HCT116 (cell line): ENCODE measurements at regions not wholly inside any gene's neighbourhood (a gene's known extent, or its start where the extent isn't known, plus 50 kb on each side); places are given as distances from the start of the nearest gene placed in this dataset.

ENCODE experiments used
- ATAC-seq: fragments of 200-7000 bp; cut with Tn5 transposase; 2 replicates; pipeline ENCODE4 v1.9.1; 2020; ENCODE audit warnings: mild to moderate bottlenecking, moderate library complexity
- BruUV-seq: library from RNA; stranded (reverse); fragments of 400-500 nt; replicated peaks from 2 replicates; lab custom pipeline; 2021; lab: Mats Ljungman, UMichigan
- CTCF ChIA-PET: fragments of 300-600 bp; sonication (Branson Sonifier 250); formaldehyde crosslinking; loops from one replicate; lab custom pipeline; 2021; ENCODE audit warnings: antibody characterized with exemption; lab: Charles Lee
- POLR2A ChIA-PET: fragments of 300-600, 350-600 bp; sonication (Branson Sonifier 250); formaldehyde crosslinking; loops from one replicate; lab custom pipeline; 2021; ENCODE audit warnings: antibody characterized with exemption; lab: Charles Lee
- RAD21 ChIA-PET, 2 experiments: fragments of 300-600 bp; sonication (Branson Sonifier 250); formaldehyde crosslinking; loops; one replicate each; lab custom pipeline; 2023; ENCODE audit warnings: low total read pairs in 2 of 2; ENCODE audit not compliant: uncharacterized antibody in 2 of 2, unreplicated experiment in 2 of 2, low non-redundant PET in 1 of 2; lab: Charles Lee
- DNase-seq: peaks from one replicate; pipeline ENCODE4 v3.0.0-alpha.2; 2010; ENCODE audit warnings: low read depth, low spot score
- H2AFZ ChIP-seq: fragments of 200-600 bp; shearing (Covaris generic), sonication (generic); 2 replicates; pipeline ENCODE4 v1.6.1; 2017; ENCODE audit warnings: low read depth, mixed run types, mixed read lengths, antibody characterized with exemption, low read length; ENCODE audit not compliant: poor library complexity, severe bottlenecking
- H3K27ac ChIP-seq: 2 replicates; pipeline ENCODE4 v1.5.1; 2012; ENCODE audit warnings: low read depth, low read length
- H3K27me3 ChIP-seq: fragments of 200-600 bp; sonication (generic); 2 replicates; pipeline ENCODE4 v1.6.1; 2016; ENCODE audit warnings: mixed run types, low read length, mixed read lengths; ENCODE audit not compliant: insufficient read depth
- H3K36me3 ChIP-seq, 2 experiments: fragments of 200-500 bp in 1 of 2; fragments of 200-600 bp in 1 of 2; sonication (Bioruptor generic) in 1 of 2; sonication (generic) in 1 of 2; 2 replicates each; pipeline versions ENCODE4 v1.5.1 to v1.6.1; 2014 to 2016; ENCODE audit warnings: low read length in 2 of 2, inconsistent platforms in 1 of 2, mixed read lengths in 1 of 2, mixed run types in 1 of 2; ENCODE audit not compliant: insufficient read depth in 2 of 2, control insufficient read depth in 1 of 2
- H3K4me1 ChIP-seq, 2 experiments: fragments of 200-600 bp in 1 of 2; sonication (generic) in 1 of 2; 2 replicates each; pipeline versions ENCODE4 v1.5.1 to v1.6.1; 2012 to 2017; ENCODE audit warnings: low read length in 2 of 2, inconsistent platforms in 1 of 2, mild to moderate bottlenecking in 1 of 2, mixed read lengths in 1 of 2, mixed run types in 1 of 2, moderate library complexity in 1 of 2; ENCODE audit not compliant: insufficient read depth in 2 of 2, control insufficient read depth in 1 of 2
- H3K4me2 ChIP-seq: fragments of 200-600 bp; sonication (generic); 2 replicates; pipeline ENCODE4 v1.6.1; 2017; ENCODE audit warnings: mixed run types, low read length, mixed read lengths
- H3K4me3 ChIP-seq, 2 experiments: fragments of 200-600 bp in 1 of 2; sonication (generic) in 1 of 2; replicated peaks in 1 of 2; 2 replicates each; pipeline ENCODE4 v1.5.1; 2011 to 2016; ENCODE audit warnings: low read length in 2 of 2, control low read depth in 1 of 2, low read depth in 1 of 2, mild to moderate bottlenecking in 1 of 2, mixed read lengths in 1 of 2, mixed run types in 1 of 2
- H3K79me2 ChIP-seq: fragments of 200-600 bp; sonication (generic); 2 replicates; pipeline ENCODE4 v1.6.1; 2017; ENCODE audit warnings: mild to moderate bottlenecking, mixed run types, low read length, moderate library complexity, mixed read lengths; ENCODE audit not compliant: insufficient read depth
- H3K9ac ChIP-seq: fragments of 200-600 bp; sonication (generic); 2 replicates; pipeline ENCODE4 v1.6.1; 2016; ENCODE audit warnings: low read length, mixed read lengths
- H3K9me2 ChIP-seq: fragments of 200-600 bp; sonication (generic), shearing (Covaris generic); 2 replicates; pipeline ENCODE4 v1.6.1; 2017; ENCODE audit warnings: mixed run types, mild to moderate bottlenecking, moderate library complexity; ENCODE audit not compliant: insufficient read depth
- H3K9me3 ChIP-seq, 2 experiments: fragments of 200-500 bp in 1 of 2; fragments of 200-600 bp in 1 of 2; sonication (Bioruptor generic) in 1 of 2; sonication (generic) in 1 of 2; 2 replicates each; pipeline ENCODE4 v1.6.1; 2014 to 2017; ENCODE audit warnings: low read length in 2 of 2, mixed read lengths in 2 of 2, inconsistent platforms in 1 of 2, low read depth in 1 of 2, mild to moderate bottlenecking in 1 of 2, mixed run types in 1 of 2, moderate library complexity in 1 of 2; ENCODE audit not compliant: control insufficient read depth in 1 of 2, insufficient read depth in 1 of 2
- H4K20me1 ChIP-seq: fragments of 200-600 bp; sonication (generic), shearing (Covaris generic); 2 replicates; pipeline ENCODE4 v1.6.1; 2017; ENCODE audit warnings: mixed run types, mild to moderate bottlenecking, moderate library complexity; ENCODE audit not compliant: insufficient read depth
- ATF3 ChIP-seq: IDR thresholded peaks from 2 replicates; pipeline ENCODE4 v1.6.1; 2012
- CBX3 ChIP-seq: IDR thresholded peaks from 2 replicates; pipeline ENCODE4 v1.6.1; 2012; ENCODE audit warnings: low read depth
- ELF1 ChIP-seq: IDR thresholded peaks from 2 replicates; pipeline ENCODE4 v1.6.1; 2012; ENCODE audit warnings: low read depth, borderline replicate concordance
- EZH2 ChIP-seq: fragments of 200-600 bp; sonication (generic); IDR thresholded peaks from 2 replicates; pipeline ENCODE4 v1.6.1; 2017; ENCODE audit warnings: antibody characterized with exemption, mixed run types
- EZH2phosphoT487 ChIP-seq: fragments of 200-600 bp; IDR thresholded peaks from 2 replicates; pipeline ENCODE4 v1.6.1; 2018; ENCODE audit warnings: antibody characterized with exemption, borderline replicate concordance
- POLR2AphosphoS5 ChIP-seq: IDR thresholded peaks from 2 replicates; pipeline ENCODE4 v1.6.1; 2011; ENCODE audit warnings: mild to moderate bottlenecking, low read depth, low read length, moderate library complexity
- RAD21 ChIP-seq: IDR thresholded peaks from 2 replicates; pipeline ENCODE4 v1.6.1; 2012; ENCODE audit warnings: low read depth, mild to moderate bottlenecking
- SIN3A ChIP-seq: IDR thresholded peaks from 2 replicates; pipeline ENCODE4 v1.6.1; 2012; ENCODE audit warnings: low read depth
- SRF ChIP-seq: IDR thresholded peaks from 2 replicates; pipeline ENCODE4 v1.6.1; 2012; ENCODE audit warnings: low read depth
- TCF7L2 ChIP-seq: IDR thresholded peaks from 2 replicates; pipeline ENCODE4 v1.7.0; 2011; ENCODE audit warnings: borderline replicate concordance, inconsistent platforms; ENCODE audit not compliant: insufficient read depth, insufficient read length; ENCODE audit errors: extremely low read depth
- ZBTB33 ChIP-seq: IDR thresholded peaks from 2 replicates; pipeline ENCODE4 v1.6.1; 2011; ENCODE audit warnings: mild to moderate bottlenecking, low read length, moderate library complexity; ENCODE audit not compliant: insufficient replicate concordance; ENCODE audit errors: extremely low read depth
- ZFX ChIP-seq: fragments of 450-650 bp; IDR thresholded peaks from 2 replicates; pipeline ENCODE4 v1.6.1; 2017
- ZNF274 ChIP-seq: fragments of 200-500 bp; sonication (Bioruptor generic); IDR thresholded peaks from 2 replicates; pipeline ENCODE4 v1.6.1; 2014; ENCODE audit warnings: mild to moderate bottlenecking, low read depth, low read length, inconsistent platforms
- intact Hi-C: fragments of 100-400 bp; cut with micrococcal nuclease; formaldehyde crosslinking; loops from 2 replicates; pipeline ENCODE4 v1.10.0; 2022
- TF ChIP-seq, protein P1 (sequence below): IDR thresholded peaks from 2 replicates; pipeline ENCODE4 v1.6.1; 2012
- TF ChIP-seq, protein P2 (sequence below), 3 experiments: fragments of 200-600 bp in 1 of 3; sonication (generic) in 1 of 3; IDR thresholded peaks in 2 of 3; conservative IDR thresholded peaks in 1 of 3; 2 replicates each; pipeline ENCODE4 v1.5.1; 2012 to 2017; ENCODE audit warnings: low read depth in 2 of 3, low read length in 2 of 3, antibody characterized with exemption in 1 of 3, borderline replicate concordance in 1 of 3, control low read depth in 1 of 3, mild to moderate bottlenecking in 1 of 3, mixed read lengths in 1 of 3, mixed run types in 1 of 3, moderate library complexity in 1 of 3; ENCODE audit not compliant: insufficient read depth in 1 of 3

DNA sequence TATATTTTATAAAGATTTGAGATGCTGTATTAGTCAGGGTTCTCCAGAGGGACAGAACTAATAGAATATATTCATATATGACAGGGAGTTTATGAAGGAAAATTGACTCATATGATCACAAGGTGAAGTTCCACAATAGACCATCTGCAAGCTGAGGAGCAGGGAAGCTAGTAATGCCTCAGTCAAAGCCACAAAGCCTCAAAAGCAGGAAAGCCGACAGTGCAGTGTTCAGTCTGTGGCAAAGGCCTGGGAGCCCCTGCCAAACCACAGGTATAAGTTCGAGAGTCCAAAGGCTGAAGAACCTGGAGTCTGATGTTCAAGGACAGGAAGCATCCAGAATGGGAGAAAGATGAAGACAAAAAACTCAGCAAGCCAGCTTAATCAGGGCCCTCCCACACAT lies 382.2 kb downstream of the LRRC70 start:
- no peak overlapping the region for H2AFZ ChIP-seq
- ATAC-seq (no peak), DNase-seq (no peak)
- ChIA-PET RAD21 (no interaction called here), POLR2A (no interaction called here), CTCF (no interaction called here)
- no peak overlapping the region for H3K27ac ChIP-seq
- no peak overlapping the region for H3K4me2 ChIP-seq
- H3K9me2 ChIP-seq: no peaks in the 10 kb centered on the region
- no peaks in the 10 kb centered on the region for H3K79me2 ChIP-seq
- no peaks in the 10 kb centered on the region for H3K36me3 ChIP-seq
- no TSS peak for BruUV-seq
- intact Hi-C loops: no loop called here
- H3K9ac ChIP-seq: no peak overlapping the region
- no peaks in the 10 kb centered on the region for H3K27me3 ChIP-seq
- H3K9me3 ChIP-seq: peaks cover 3 to 9% of the 10 kb centered on the region in 2 experiments; a peak in 2 of 4 replicates
- no peak overlapping the region for H3K4me3 ChIP-seq
- TF ChIP-seq ATF3 (no peak), ZFX (no peak), EZH2 (no peak)
- TF ChIP-seq, protein P1, sequence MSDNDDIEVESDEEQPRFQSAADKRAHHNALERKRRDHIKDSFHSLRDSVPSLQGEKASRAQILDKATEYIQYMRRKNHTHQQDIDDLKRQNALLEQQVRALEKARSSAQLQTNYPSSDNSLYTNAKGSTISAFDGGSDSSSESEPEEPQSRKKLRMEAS: no peak
- H4K20me1 ChIP-seq: no peaks in the 10 kb centered on the region
- H3K4me1 ChIP-seq: no peaks in the 10 kb centered on the region

DNA sequence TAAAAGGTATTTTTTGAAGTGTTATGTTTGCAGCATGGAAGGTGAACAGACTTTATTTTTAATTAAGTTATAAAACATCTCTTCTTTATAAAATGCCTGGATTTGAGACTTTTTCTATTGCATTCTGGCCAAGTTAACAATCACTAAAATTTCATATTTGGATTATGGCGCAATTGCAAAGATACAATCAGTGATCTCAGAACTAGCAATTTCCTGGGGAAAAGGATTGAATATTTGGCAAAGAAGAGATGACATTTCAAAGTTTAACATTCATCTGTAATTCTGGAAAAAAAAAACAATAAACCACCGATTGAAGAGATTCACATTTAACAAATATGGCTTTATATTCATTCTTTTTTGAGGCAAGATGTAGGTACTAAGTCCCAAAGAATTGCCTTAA lies 378.0 kb downstream of the LRRC70 start:
- Histone ChIP-seq H3K9me3 (no peaks in the 10 kb centered on the region), H3K27ac (no peak overlapping the region), H3K4me3 (no peak overlapping the region), H3K4me2 (no peak overlapping the region), H3K9ac (no peak overlapping the region), H3K79me2 (no peaks in the 10 kb centered on the region), H4K20me1 (no peaks in the 10 kb centered on the region), H3K4me1 (no peaks in the 10 kb centered on the region), H2AFZ (no peak overlapping the region), H3K9me2 (no peaks in the 10 kb centered on the region), H3K36me3 (no peaks in the 10 kb centered on the region), H3K27me3 (no peaks in the 10 kb centered on the region)
- ChIA-PET RAD21 (no interaction called here), POLR2A (no interaction called here), CTCF (no interaction called here)
- ATAC-seq: no peak
- no peak for DNase-seq
- BruUV-seq: no TSS peak
- intact Hi-C loops: no loop called here
- no peak for TF ChIP-seq RAD21
- TF ChIP-seq, protein P2, sequence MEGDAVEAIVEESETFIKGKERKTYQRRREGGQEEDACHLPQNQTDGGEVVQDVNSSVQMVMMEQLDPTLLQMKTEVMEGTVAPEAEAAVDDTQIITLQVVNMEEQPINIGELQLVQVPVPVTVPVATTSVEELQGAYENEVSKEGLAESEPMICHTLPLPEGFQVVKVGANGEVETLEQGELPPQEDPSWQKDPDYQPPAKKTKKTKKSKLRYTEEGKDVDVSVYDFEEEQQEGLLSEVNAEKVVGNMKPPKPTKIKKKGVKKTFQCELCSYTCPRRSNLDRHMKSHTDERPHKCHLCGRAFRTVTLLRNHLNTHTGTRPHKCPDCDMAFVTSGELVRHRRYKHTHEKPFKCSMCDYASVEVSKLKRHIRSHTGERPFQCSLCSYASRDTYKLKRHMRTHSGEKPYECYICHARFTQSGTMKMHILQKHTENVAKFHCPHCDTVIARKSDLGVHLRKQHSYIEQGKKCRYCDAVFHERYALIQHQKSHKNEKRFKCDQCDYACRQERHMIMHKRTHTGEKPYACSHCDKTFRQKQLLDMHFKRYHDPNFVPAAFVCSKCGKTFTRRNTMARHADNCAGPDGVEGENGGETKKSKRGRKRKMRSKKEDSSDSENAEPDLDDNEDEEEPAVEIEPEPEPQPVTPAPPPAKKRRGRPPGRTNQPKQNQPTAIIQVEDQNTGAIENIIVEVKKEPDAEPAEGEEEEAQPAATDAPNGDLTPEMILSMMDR (IDR thresholded peaks at IDR 0.05 in 2 of 3, conservative IDR thresholded peaks at IDR 0.05 in 1 of 3; ENCODE audit: borderline replicate concordance in 1 of 3, insufficient read depth in 1 of 3, low read depth in 2 of 3, low read length in 2 of 3): no peak
- TF ChIP-seq, protein P1: no peak
- TF ChIP-seq TCF7L2: no peak
- TF ChIP-seq SIN3A: no peak
- TF ChIP-seq CBX3: no peak
- TF ChIP-seq SRF: no peak
- TF ChIP-seq ZFX: no peak
- TF ChIP-seq ELF1: no peak
- TF ChIP-seq EZH2phosphoT487: no peak
- TF ChIP-seq EZH2: no peak
- TF ChIP-seq POLR2AphosphoS5: no peak
- no peak for TF ChIP-seq ZBTB33
- no peak for TF ChIP-seq ZNF274
